ENCODE measurements at regions not wholly inside any gene's neighbourhood (a gene's known extent, or its start where the extent isn't known, plus 50 kb on each side); places are given as distances from the start of the nearest gene placed in this dataset.
"Not testable (repeated sequence)": the region's sequence is repeated elsewhere in the genome, so short reads cannot be mapped to it uniquely, and the experiment has no call there.

GRCh38 chr4:131339137-131339536 is 1810.0 kb upstream of the PCDH10 start:
- Histone ChIP-seq H3K36me3 (ENCODE audit: control insufficient read depth, insufficient read depth, low read length) (no peaks in the 10 kb centered on the region), H3K4me1 (ENCODE audit: control insufficient read depth, insufficient read depth, low read length) (no peaks in the 10 kb centered on the region), H3K4me3 (ENCODE audit: low read depth, low read length) (no peak overlapping the region), H3K9me3 (ENCODE audit: control insufficient read depth, insufficient read depth, low read length) (no peaks in the 10 kb centered on the region), H3K9ac (ENCODE audit: low read depth, low read length) (no peak overlapping the region), H3K27me3 (ENCODE audit: control insufficient read depth, insufficient read depth, low read length) (no peaks in the 10 kb centered on the region)

GRCh38 chr4:131344761-131345160 is 1804.3 kb upstream of the PCDH10 start:
- H3K4me3 ChIP-seq (ENCODE audit: low read depth, low read length) = no peak overlapping the region
- no peaks in the 10 kb centered on the region for H3K27me3 ChIP-seq (ENCODE audit: control insufficient read depth, insufficient read depth, low read length)
- no peaks in the 10 kb centered on the region for H3K9me3 ChIP-seq (ENCODE audit: control insufficient read depth, insufficient read depth, low read length)
- no peaks in the 10 kb centered on the region for H3K36me3 ChIP-seq (ENCODE audit: control insufficient read depth, insufficient read depth, low read length)
- H3K4me1 ChIP-seq (ENCODE audit: control insufficient read depth, insufficient read depth, low read length) = peaks cover 6% of the 10 kb centered on the region
- H3K9ac ChIP-seq (ENCODE audit: low read depth, low read length) = no peak overlapping the region

DNA sequence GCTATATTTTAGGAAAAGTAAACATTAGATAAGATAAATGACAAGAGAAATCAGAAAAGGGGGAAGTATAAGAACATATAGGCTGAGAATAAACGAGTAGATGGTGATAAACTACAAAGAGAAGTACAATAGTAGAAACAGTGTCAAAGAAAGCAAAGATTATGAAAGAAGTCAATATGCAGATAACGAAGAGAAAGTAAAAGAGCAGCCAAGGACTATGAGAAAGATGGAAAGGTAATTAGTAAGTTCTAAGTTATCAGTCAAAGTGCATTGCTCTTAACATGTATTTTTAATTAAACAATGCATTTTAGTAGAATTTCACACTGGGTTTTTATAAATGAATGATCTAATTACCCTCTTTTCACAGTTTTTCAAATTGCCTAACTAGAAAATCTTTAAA is 1801.3 kb upstream of the PCDH10 start:
- no peak overlapping the region for H3K4me3 ChIP-seq (ENCODE audit: low read depth, low read length)

GRCh38 chr4:131348263-131348662 is 1800.8 kb upstream of the PCDH10 start:
- no peaks in the 10 kb centered on the region for H3K27me3 ChIP-seq (ENCODE audit: control insufficient read depth, insufficient read depth, low read length)

More for the DNA sequence above, 1801.3 kb upstream of the PCDH10 start:
- Histone ChIP-seq H3K9ac (ENCODE audit: low read depth, low read length) (no peak overlapping the region), H3K9me3 (ENCODE audit: control insufficient read depth, insufficient read depth, low read length) (peaks cover 5% of the 10 kb centered on the region), H3K27me3 (ENCODE audit: control insufficient read depth, insufficient read depth, low read length) (no peaks in the 10 kb centered on the region), H3K4me1 (ENCODE audit: control insufficient read depth, insufficient read depth, low read length) (peaks cover 6% of the 10 kb centered on the region), H3K36me3 (ENCODE audit: control insufficient read depth, insufficient read depth, low read length) (no peaks in the 10 kb centered on the region)

GRCh38 chr4:131352371-131352770 is 1796.7 kb upstream of the PCDH10 start:
- H3K4me1 ChIP-seq (ENCODE audit: control insufficient read depth, insufficient read depth, low read length); H3K4me3 ChIP-seq (ENCODE audit: low read depth, low read length): not testable (repeated sequence)

More at GRCh38 chr4:131348263-131348662, 1800.8 kb upstream of the PCDH10 start:
- H3K4me1 ChIP-seq (ENCODE audit: control insufficient read depth, insufficient read depth, low read length) = peaks cover 6% of the 10 kb centered on the region
- H3K9ac ChIP-seq (ENCODE audit: low read depth, low read length) = no peak overlapping the region
- no peaks in the 10 kb centered on the region for H3K36me3 ChIP-seq (ENCODE audit: control insufficient read depth, insufficient read depth, low read length)
- H3K9me3 ChIP-seq (ENCODE audit: control insufficient read depth, insufficient read depth, low read length) = peaks cover 5% of the 10 kb centered on the region
- no peak overlapping the region for H3K4me3 ChIP-seq (ENCODE audit: low read depth, low read length)

GRCh38 chr4:131366714-131367113 is 1782.4 kb upstream of the PCDH10 start:
- H3K4me1 ChIP-seq (ENCODE audit: control insufficient read depth, insufficient read depth, low read length) = no peaks in the 10 kb centered on the region
- no peaks in the 10 kb centered on the region for H3K9me3 ChIP-seq (ENCODE audit: control insufficient read depth, insufficient read depth, low read length)
- H3K4me3 ChIP-seq (ENCODE audit: low read depth, low read length) = no peak overlapping the region

More at GRCh38 chr4:131352371-131352770, 1796.7 kb upstream of the PCDH10 start:
- not testable (repeated sequence) for H3K9ac ChIP-seq (ENCODE audit: low read depth, low read length); H3K36me3 ChIP-seq (ENCODE audit: control insufficient read depth, insufficient read depth, low read length); H3K9me3 ChIP-seq (ENCODE audit: control insufficient read depth, insufficient read depth, low read length); H3K27me3 ChIP-seq (ENCODE audit: control insufficient read depth, insufficient read depth, low read length)

GRCh38 chr4:131367441-131367840 is 1781.7 kb upstream of the PCDH10 start:
- Histone ChIP-seq H3K9ac (ENCODE audit: low read depth, low read length) (no peak overlapping the region), H3K27me3 (ENCODE audit: control insufficient read depth, insufficient read depth, low read length) (no peaks in the 10 kb centered on the region), H3K4me3 (ENCODE audit: low read depth, low read length) (no peak overlapping the region), H3K36me3 (ENCODE audit: control insufficient read depth, insufficient read depth, low read length) (no peaks in the 10 kb centered on the region), H3K9me3 (ENCODE audit: control insufficient read depth, insufficient read depth, low read length) (no peaks in the 10 kb centered on the region), H3K4me1 (ENCODE audit: control insufficient read depth, insufficient read depth, low read length) (no peaks in the 10 kb centered on the region)

More at GRCh38 chr4:131366714-131367113, 1782.4 kb upstream of the PCDH10 start:
- no peaks in the 10 kb centered on the region for H3K27me3 ChIP-seq (ENCODE audit: control insufficient read depth, insufficient read depth, low read length)
- no peaks in the 10 kb centered on the region for H3K36me3 ChIP-seq (ENCODE audit: control insufficient read depth, insufficient read depth, low read length)
- H3K9ac ChIP-seq (ENCODE audit: low read depth, low read length) = no peak overlapping the region

GRCh38 chr4:131370846-131371245 is 1778.2 kb upstream of the PCDH10 start:
- Histone ChIP-seq H3K4me1 (ENCODE audit: control insufficient read depth, insufficient read depth, low read length) (no peaks in the 10 kb centered on the region), H3K27me3 (ENCODE audit: control insufficient read depth, insufficient read depth, low read length) (no peaks in the 10 kb centered on the region), H3K9ac (ENCODE audit: low read depth, low read length) (no peak overlapping the region)

DNA sequence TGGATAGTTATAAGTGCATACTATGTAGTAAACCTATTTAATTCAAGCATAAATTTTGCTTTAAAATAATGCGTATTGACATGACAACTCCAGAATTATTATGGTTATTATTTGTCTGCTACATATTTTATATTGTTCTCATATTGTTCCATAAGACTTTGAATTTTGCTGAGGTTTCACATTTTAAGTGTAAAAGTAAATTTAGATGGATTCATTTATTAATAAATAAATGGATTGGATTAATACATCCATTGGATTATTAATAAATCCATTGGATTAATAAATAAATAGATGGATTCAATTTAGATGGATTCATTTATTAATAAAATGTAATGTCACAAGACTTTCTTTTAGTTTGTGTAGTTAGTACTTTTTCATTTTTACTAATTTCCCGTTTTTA is 1768.0 kb upstream of the PCDH10 start:
- Histone ChIP-seq H3K4me3 (ENCODE audit: low read depth, low read length) (no peak overlapping the region), H3K36me3 (ENCODE audit: control insufficient read depth, insufficient read depth, low read length) (no peaks in the 10 kb centered on the region), H3K4me1 (ENCODE audit: control insufficient read depth, insufficient read depth, low read length) (no peaks in the 10 kb centered on the region), H3K9me3 (ENCODE audit: control insufficient read depth, insufficient read depth, low read length) (no peaks in the 10 kb centered on the region), H3K9ac (ENCODE audit: low read depth, low read length) (no peak overlapping the region), H3K27me3 (ENCODE audit: control insufficient read depth, insufficient read depth, low read length) (no peaks in the 10 kb centered on the region)

More at GRCh38 chr4:131370846-131371245, 1778.2 kb upstream of the PCDH10 start:
- Histone ChIP-seq H3K4me3 (ENCODE audit: low read depth, low read length) (no peak overlapping the region), H3K36me3 (ENCODE audit: control insufficient read depth, insufficient read depth, low read length) (no peaks in the 10 kb centered on the region), H3K9me3 (ENCODE audit: control insufficient read depth, insufficient read depth, low read length) (no peaks in the 10 kb centered on the region)

GRCh38 chr4:131382839-131383238 is 1766.3 kb upstream of the PCDH10 start:
- Histone ChIP-seq H3K27me3 (ENCODE audit: control insufficient read depth, insufficient read depth, low read length) (no peaks in the 10 kb centered on the region), H3K9me3 (ENCODE audit: control insufficient read depth, insufficient read depth, low read length) (no peaks in the 10 kb centered on the region), H3K4me1 (ENCODE audit: control insufficient read depth, insufficient read depth, low read length) (no peaks in the 10 kb centered on the region), H3K9ac (ENCODE audit: low read depth, low read length) (no peak overlapping the region), H3K36me3 (ENCODE audit: control insufficient read depth, insufficient read depth, low read length) (no peaks in the 10 kb centered on the region), H3K4me3 (ENCODE audit: low read depth, low read length) (no peak overlapping the region)

GRCh38 chr4:131388277-131388676 is 1760.8 kb upstream of the PCDH10 start:
- no peak overlapping the region for H3K9ac ChIP-seq (ENCODE audit: low read depth, low read length)
- no peaks in the 10 kb centered on the region for H3K4me1 ChIP-seq (ENCODE audit: control insufficient read depth, insufficient read depth, low read length)
- H3K9me3 ChIP-seq (ENCODE audit: control insufficient read depth, insufficient read depth, low read length) = no peaks in the 10 kb centered on the region
- no peaks in the 10 kb centered on the region for H3K27me3 ChIP-seq (ENCODE audit: control insufficient read depth, insufficient read depth, low read length)
- no peaks in the 10 kb centered on the region for H3K36me3 ChIP-seq (ENCODE audit: control insufficient read depth, insufficient read depth, low read length)
- no peak overlapping the region for H3K4me3 ChIP-seq (ENCODE audit: low read depth, low read length)

- Histone ChIP-seq H3K27me3 (ENCODE audit: control insufficient read depth, insufficient read depth, low read length) (no peaks in the 10 kb centered on the region), H3K9ac (ENCODE audit: low read depth, low read length) (no peak overlapping the region), H3K4me1 (ENCODE audit: control insufficient read depth, insufficient read depth, low read length) (no peaks in the 10 kb centered on the region), H3K9me3 (ENCODE audit: control insufficient read depth, insufficient read depth, low read length) (no peaks in the 10 kb centered on the region), H3K36me3 (ENCODE audit: control insufficient read depth, insufficient read depth, low read length) (no peaks in the 10 kb centered on the region), H3K4me3 (ENCODE audit: low read depth, low read length) (no peak overlapping the region)
Observed at GRCh38 chr4:131408102-131408501, 1741.0 kb upstream of the PCDH10 start.

All from iPS-15b (cell line).